H9 (cell line): ENCODE measurements at regions not wholly inside any gene's neighbourhood (a gene's known extent, or its start where the extent isn't known, plus 50 kb on each side); places are given as distances from the start of the nearest gene placed in this dataset.

Experiments used
- DNase-seq: peaks from one replicate; pipeline ENCODE4 v3.0.0-alpha.2; 2017
- H2AFZ ChIP-seq: one replicate; pipeline ENCODE4 v1.6.1; 2013; ENCODE audit warnings: mild to moderate bottlenecking, low read length, control low read depth, moderate library complexity
- H2AK5ac ChIP-seq: 2 replicates; pipeline ENCODE4 v1.6.1; 2013; ENCODE audit warnings: low read length, control low read depth, mixed read lengths; ENCODE audit not compliant: insufficient read length
- H2BK120ac ChIP-seq: one replicate; pipeline ENCODE4 v1.6.1; 2013; ENCODE audit warnings: low read depth, mild to moderate bottlenecking, low read length, control low read depth, inconsistent platforms; ENCODE audit not compliant: poor library complexity, severe bottlenecking
- H2BK12ac ChIP-seq: 2 replicates; pipeline ENCODE4 v1.6.1; 2013; ENCODE audit warnings: low read length, control low read depth, mixed read lengths, low read depth; ENCODE audit not compliant: insufficient read length
- H2BK15ac ChIP-seq: 2 replicates; pipeline ENCODE4 v1.6.1; 2013; ENCODE audit warnings: low read depth, low read length, control low read depth
- H2BK20ac ChIP-seq: one replicate; pipeline ENCODE4 v1.6.1; 2013; ENCODE audit warnings: low read depth, mild to moderate bottlenecking, low read length, control low read depth, inconsistent platforms; ENCODE audit not compliant: poor library complexity, severe bottlenecking
- H2BK5ac ChIP-seq: 2 replicates; pipeline ENCODE4 v1.6.1; 2013; ENCODE audit warnings: low read length, control low read depth, mixed read lengths; ENCODE audit not compliant: insufficient read length
- H3K14ac ChIP-seq: 2 replicates; pipeline ENCODE4 v1.6.1; 2013; ENCODE audit warnings: low read length, control low read depth; ENCODE audit not compliant: insufficient read depth
- H3K18ac ChIP-seq: 2 replicates; pipeline ENCODE4 v1.6.1; 2013; ENCODE audit warnings: low read depth, mild to moderate bottlenecking, mixed read lengths, low read length, control low read depth; ENCODE audit not compliant: insufficient read length
- H3K23ac ChIP-seq: 2 replicates; pipeline ENCODE4 v1.6.1; 2013; ENCODE audit warnings: low read length, control low read depth, mixed read lengths, low read depth; ENCODE audit not compliant: insufficient read length
- H3K23me2 ChIP-seq: 2 replicates; pipeline ENCODE4 v1.6.1; 2013; ENCODE audit warnings: low read depth, mild to moderate bottlenecking, mixed read lengths, low read length, control low read depth; ENCODE audit not compliant: insufficient read length, poor library complexity, severe bottlenecking
- H3K27ac ChIP-seq: 2 replicates; pipeline ENCODE4 v1.5.1; 2013; ENCODE audit warnings: low read length, control low read depth, mixed read lengths, low read depth; ENCODE audit not compliant: insufficient read length
- H3K27me3 ChIP-seq: 2 replicates; pipeline ENCODE4 v1.6.1; 2013; ENCODE audit warnings: low read length, control low read depth, inconsistent platforms; ENCODE audit not compliant: insufficient read depth
- H3K4ac ChIP-seq: 2 replicates; pipeline ENCODE4 v1.6.1; 2013; ENCODE audit warnings: low read depth, mild to moderate bottlenecking, control low read depth, inconsistent platforms, low read length, moderate library complexity
- H3K4me1 ChIP-seq: 2 replicates; pipeline ENCODE4 v1.6.1; 2013; ENCODE audit warnings: low read length, control low read depth, inconsistent platforms; ENCODE audit not compliant: insufficient read depth
- H3K4me2 ChIP-seq: 2 replicates; pipeline ENCODE4 v1.6.1; 2013; ENCODE audit warnings: low read length, control low read depth, mixed read lengths; ENCODE audit not compliant: insufficient read length, insufficient read depth
- H3K56ac ChIP-seq: 2 replicates; pipeline ENCODE4 v1.6.1; 2013; ENCODE audit warnings: low read depth, mild to moderate bottlenecking, mixed read lengths, low read length, control low read depth; ENCODE audit not compliant: insufficient read length
- H3K79me1 ChIP-seq: 2 replicates; pipeline ENCODE4 v1.6.1; 2013; ENCODE audit warnings: low read depth, mild to moderate bottlenecking, moderate library complexity, low read length, control low read depth, inconsistent platforms; ENCODE audit not compliant: insufficient read depth, poor library complexity, severe bottlenecking
- H3K79me2 ChIP-seq: 2 replicates; pipeline ENCODE4 v1.6.1; 2013; ENCODE audit warnings: low read length, control low read depth, inconsistent platforms; ENCODE audit not compliant: insufficient read depth
- H3K9ac ChIP-seq: 2 replicates; pipeline ENCODE4 v1.6.1; 2013; ENCODE audit warnings: low read length, control low read depth, mixed read lengths; ENCODE audit not compliant: insufficient read length; ENCODE audit errors: extremely low read depth
- H3K9me3 ChIP-seq: one replicate; pipeline ENCODE4 v1.6.1; 2013; ENCODE audit warnings: low read depth, low read length, inconsistent platforms; ENCODE audit not compliant: control insufficient read depth
- H3T11ph ChIP-seq: one replicate; pipeline ENCODE4 v1.6.1; 2013; ENCODE audit warnings: mild to moderate bottlenecking, low read length, control low read depth, inconsistent platforms
- H4K20me1 ChIP-seq: one replicate; pipeline ENCODE4 v1.6.1; 2013; ENCODE audit not compliant: control insufficient read depth, insufficient read length, insufficient read depth
- H4K5ac ChIP-seq: 2 replicates; pipeline ENCODE4 v1.6.1; 2013; ENCODE audit warnings: low read depth, mild to moderate bottlenecking, mixed read lengths, low read length, control low read depth; ENCODE audit not compliant: insufficient read length
- H4K8ac ChIP-seq: replicated peaks from 2 replicates; pipeline ENCODE4 v1.6.1; 2013; ENCODE audit warnings: low read length, control low read depth, mixed read lengths, low read depth; ENCODE audit not compliant: insufficient read length
- H4K91ac ChIP-seq: 2 replicates; pipeline ENCODE4 v1.6.1; 2013; ENCODE audit warnings: low read depth, mild to moderate bottlenecking, moderate library complexity, mixed read lengths, low read length, control low read depth; ENCODE audit not compliant: insufficient read length
- H3K27ac Mint-ChIP-seq, 3 experiments: 2 replicates in 2 of 3; 3 replicates in 1 of 3; pipeline ENCODE4 v1.8.0; 2020 to 2021; ENCODE audit warnings: mixed read lengths in 3 of 3, mild to moderate bottlenecking in 1 of 3, moderate library complexity in 1 of 3
- H3K27me3 Mint-ChIP-seq: 2 replicates; pipeline ENCODE4 v1.8.0; 2021; ENCODE audit warnings: low read depth, mild to moderate bottlenecking, moderate library complexity, mixed read lengths
- H3K36me3 Mint-ChIP-seq, 3 experiments: 2 replicates in 2 of 3; 3 replicates in 1 of 3; pipeline ENCODE4 v1.8.0; 2020 to 2021; ENCODE audit warnings: low read depth in 3 of 3, mixed read lengths in 3 of 3; ENCODE audit not compliant: insufficient read depth in 1 of 3
- H3K4me1 Mint-ChIP-seq, 2 experiments: 2 replicates each; pipeline ENCODE4 v1.8.0; 2020; ENCODE audit warnings: mixed read lengths in 2 of 2
- H3K4me3 Mint-ChIP-seq, 2 experiments: 2 replicates in 1 of 2; 3 replicates in 1 of 2; pipeline ENCODE4 v1.8.0; 2020 to 2021; ENCODE audit warnings: mild to moderate bottlenecking in 2 of 2, mixed read lengths in 2 of 2, moderate library complexity in 1 of 2
- H3K9me3 Mint-ChIP-seq, 2 experiments: 2 replicates in 1 of 2; 3 replicates in 1 of 2; pipeline ENCODE4 v1.8.0; 2020; ENCODE audit warnings: mild to moderate bottlenecking in 2 of 2, mixed read lengths in 2 of 2, moderate library complexity in 1 of 2
- CTCF ChIP-seq: fragments of 200-600 bp; sonication (generic); conservative IDR thresholded peaks from 3 replicates; pipeline ENCODE4 v1.8.0; 2021; ENCODE audit warnings: antibody characterized with exemption, mild to moderate bottlenecking
- WGBS: extraction: QIAGEN DNeasy Blood & Tissue Kit; methylation state at CpG from one replicate; pipeline ENCODE4 v1.1.7; 2013; ENCODE audit warnings: missing lambda C conversion rate, low lambda C conversion rate, mixed read lengths; ENCODE audit not compliant: insufficient read length; ENCODE audit errors: extremely low coverage; 5-methylcytosine and 5-hydroxymethylcytosine counted together

- Histone ChIP-seq H3K56ac (no peak overlapping the region), H3K79me1 (no peaks in the 10 kb centered on the region), H3K18ac (no peak overlapping the region), H4K5ac (no peak overlapping the region), H3K4me2 (no peak overlapping the region), H3K23me2 (no peaks in the 10 kb centered on the region), H3K4me1 (peaks cover 5% of the 10 kb centered on the region; the same call in 1 of the 2 replicates), H3T11ph (no peak overlapping the region), H3K9ac (no peak overlapping the region), H3K4ac (no peak overlapping the region), H4K91ac (no peak overlapping the region), H3K14ac (no peak overlapping the region), H3K79me2 (no peaks in the 10 kb centered on the region), H3K9me3 (no peaks in the 10 kb centered on the region), H2AFZ (no peak overlapping the region), H2BK5ac (no peak overlapping the region), H4K20me1 (no peaks in the 10 kb centered on the region), H2BK120ac (no peak overlapping the region), H2BK12ac (no peak overlapping the region), H3K27ac (no peak overlapping the region), H2BK15ac (no peak overlapping the region), H2BK20ac (no peak overlapping the region), H3K23ac (no peak overlapping the region), H3K27me3 (no peaks in the 10 kb centered on the region), H2AK5ac (no peak overlapping the region), H4K8ac (no peak overlapping the region)
- no peaks in the 10 kb centered on the region for H3K36me3 Mint-ChIP-seq
- H3K4me3 Mint-ChIP-seq: no peak overlapping the region
- WGBS: no CpG with 5 or more reads among the region's 2 CpGs
- no peak overlapping the region for H3K27ac Mint-ChIP-seq
- no peaks in the 10 kb centered on the region; a peak in 1 of 5 replicates for H3K9me3 Mint-ChIP-seq
- peaks cover 12 to 17% of the 10 kb centered on the region in 2 experiments for H3K4me1 Mint-ChIP-seq
- peaks cover 1% of the 10 kb centered on the region; the same call in 1 of the 2 replicates for H3K27me3 Mint-ChIP-seq
- DNase-seq: no peak
- TF ChIP-seq CTCF: peak; percentile 43; the same call in 1 of the 3 replicates
These were observed 163.8 kb upstream of the PRSS1 start for GRCh38 chr7:142585425-142585824.
